Pulmonary artery endothelial cell (primary cell): ENCODE measurements at regions not wholly inside any gene's neighbourhood (a gene's known extent, or its start where the extent isn't known, plus 50 kb on each side); places are given as distances from the start of the nearest gene placed in this dataset.
"Not testable (repeated sequence)": the region's sequence is repeated elsewhere in the genome, so short reads cannot be mapped to it uniquely, and the experiment has no call there.

Experiments
- DNase-seq: peaks from one replicate; pipeline ENCODE4 v3.0.0-alpha.2; 2011; ENCODE audit warnings: low read depth, low spot score

DNA sequence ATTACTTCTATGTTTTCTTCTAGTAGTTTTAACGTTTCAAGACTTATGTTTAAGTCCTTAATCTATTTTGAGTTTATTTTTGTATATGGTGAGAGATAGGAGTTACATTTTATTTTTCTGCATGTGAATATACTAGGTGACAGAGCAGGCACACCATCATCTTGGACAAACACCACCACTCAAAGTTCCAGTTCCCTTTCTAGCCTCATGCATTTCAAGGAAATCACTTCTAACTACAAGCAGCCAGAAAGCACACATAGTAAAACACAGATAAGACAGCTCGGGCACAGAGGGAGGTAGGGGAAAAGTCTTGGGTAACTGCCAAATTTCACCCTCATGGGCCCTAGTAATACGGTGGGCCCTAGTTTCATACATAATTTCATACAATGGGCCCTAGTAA, 609.4 kb upstream of the HS3ST5 start:
- no peak for DNase-seq

DNA sequence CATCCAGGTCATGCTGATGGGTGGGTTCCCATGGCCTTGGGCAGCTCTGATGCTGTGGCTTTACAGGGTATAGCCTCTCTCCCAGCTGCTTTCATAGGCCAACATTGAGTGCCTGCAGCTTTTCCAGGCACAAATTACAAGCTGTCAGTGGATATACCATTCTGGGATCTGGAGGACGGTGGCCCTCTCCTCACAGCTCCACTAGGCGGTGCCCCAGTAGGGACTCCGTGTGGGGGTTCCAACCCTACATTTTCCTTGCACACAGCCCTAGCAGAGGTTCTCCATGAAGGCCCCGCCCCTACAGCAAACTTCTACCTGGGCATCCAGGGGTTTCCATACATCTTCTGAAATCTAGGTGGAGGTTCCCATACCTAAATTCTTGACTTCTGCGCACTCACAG, 602.6 kb upstream of the HS3ST5 start:
- DNase-seq: no peak

DNA sequence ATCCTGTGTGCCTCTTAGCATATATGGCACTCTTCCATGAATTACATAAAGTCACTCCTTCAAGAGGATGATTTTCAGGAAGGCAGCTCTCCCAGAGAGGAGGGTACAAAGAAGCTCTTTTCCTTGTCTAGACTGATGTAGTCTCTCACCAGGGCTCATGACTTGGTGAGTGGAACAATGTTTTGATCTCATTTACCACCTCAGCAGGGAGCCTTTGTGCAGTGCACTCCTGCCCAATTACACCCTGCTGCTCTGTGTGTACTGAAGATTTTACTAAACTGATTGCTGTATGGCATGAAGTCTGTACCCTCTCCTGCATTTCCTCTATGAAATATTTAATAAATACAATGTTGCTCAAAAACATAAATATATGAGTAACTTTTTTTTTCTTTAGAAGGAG, 598.3 kb upstream of the HS3ST5 start:
- DNase-seq: no peak

- no peak for DNase-seq
These were observed 597.4 kb upstream of the HS3ST5 start for GRCh38 chr6:114940181-114940580.

DNA sequence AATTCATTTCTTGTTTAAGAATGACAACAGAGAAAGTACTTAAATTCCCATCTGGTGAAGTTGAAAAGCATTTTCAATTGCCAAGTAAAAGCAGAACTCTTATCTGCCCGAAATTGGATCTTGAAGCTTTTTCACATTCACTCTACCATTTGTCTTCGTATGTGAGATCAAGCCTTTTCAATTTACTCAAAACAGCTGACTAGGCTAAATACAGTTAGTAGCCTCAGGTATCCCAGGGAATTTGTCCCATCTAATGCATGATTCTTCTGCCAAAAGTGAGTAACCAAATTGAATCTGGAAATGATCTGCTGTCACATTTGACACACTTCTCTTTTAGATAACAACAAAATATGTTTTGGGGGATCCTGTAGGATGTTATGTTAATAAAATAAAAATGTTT, 596.8 kb upstream of the HS3ST5 start:
- no peak for DNase-seq

DNA sequence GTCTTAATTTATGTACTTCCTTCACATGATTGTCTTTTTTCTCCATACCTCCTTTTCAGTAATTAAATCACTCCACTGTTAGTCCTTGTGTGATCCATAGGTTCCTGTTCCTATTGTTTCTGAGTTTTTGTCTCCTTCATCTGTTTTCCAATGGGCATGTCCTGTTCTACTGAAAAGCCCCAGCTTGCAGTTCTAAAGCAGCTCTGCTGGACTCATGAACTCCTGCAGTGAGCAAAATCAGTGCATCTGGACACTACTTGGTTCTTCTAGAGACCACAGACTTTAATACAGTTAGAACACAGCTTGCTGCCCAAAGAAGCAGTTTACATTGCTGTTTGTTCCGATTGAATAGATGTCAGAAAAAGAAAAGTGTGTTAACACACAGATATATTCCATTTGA, 593.3 kb upstream of the HS3ST5 start:
- DNase-seq: no peak

DNA sequence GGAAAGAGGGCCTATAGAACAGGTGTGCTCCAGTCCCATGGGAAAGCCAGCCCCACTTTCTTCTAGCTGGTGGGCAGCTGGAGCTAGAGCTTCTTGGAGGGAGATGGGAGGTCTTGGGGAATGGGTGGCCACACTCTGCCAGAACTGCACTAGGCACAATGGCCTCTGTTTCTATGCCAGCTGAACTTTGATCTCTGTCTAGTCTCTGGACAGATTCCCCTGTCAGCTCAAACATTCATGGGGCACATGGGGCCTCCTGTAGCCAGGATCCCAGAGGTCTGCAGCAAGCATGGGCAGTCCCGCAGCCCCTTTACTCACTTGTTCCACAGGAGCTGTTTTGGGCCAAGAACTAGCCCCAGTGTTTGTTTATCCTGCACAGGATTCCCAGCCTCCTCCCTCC, 591.3 kb upstream of the HS3ST5 start:
- no peak for DNase-seq

DNA sequence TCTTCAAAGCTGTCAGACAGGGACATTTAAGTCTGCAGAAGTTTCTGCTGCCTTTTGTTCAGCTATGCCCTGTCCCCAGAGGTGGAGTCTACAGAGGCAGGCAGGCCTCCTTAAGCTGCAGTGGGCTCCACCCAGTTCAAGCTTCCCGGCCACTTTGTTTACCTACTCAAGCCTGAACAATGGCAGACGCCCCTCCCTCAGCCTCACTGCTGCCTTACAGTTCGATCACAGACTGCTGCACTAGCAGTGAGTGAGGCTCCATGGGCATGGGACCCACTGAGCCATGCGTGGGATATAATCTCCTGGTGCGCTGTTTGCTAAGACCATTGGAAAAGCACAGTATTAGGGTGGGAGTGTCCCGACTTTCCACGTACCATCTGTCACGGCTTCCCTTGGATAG, 585.9 kb upstream of the HS3ST5 start:
- not testable (repeated sequence) for DNase-seq

- DNase-seq: no peak
These were observed 563.3 kb upstream of the HS3ST5 start for GRCh38 chr6:114906096-114906495.

DNA sequence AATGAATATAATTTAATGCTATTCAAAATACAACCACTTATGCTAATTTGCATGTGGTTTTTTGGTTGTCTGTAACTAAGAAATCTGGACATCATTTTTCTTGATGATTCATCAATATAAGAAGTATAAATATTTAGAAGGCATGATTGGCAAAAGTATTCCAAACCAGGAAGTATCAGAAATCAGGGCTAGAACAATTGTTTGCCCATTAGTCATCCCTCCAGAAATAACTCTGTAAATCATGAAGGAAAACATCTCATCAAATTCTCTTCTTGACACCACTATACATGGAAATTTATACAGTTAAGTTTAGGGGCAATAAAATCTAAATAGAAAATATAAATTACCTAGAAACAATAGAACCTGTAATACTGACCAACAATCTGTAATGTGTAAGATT, 554.7 kb upstream of the HS3ST5 start:
- DNase-seq: no peak

DNA sequence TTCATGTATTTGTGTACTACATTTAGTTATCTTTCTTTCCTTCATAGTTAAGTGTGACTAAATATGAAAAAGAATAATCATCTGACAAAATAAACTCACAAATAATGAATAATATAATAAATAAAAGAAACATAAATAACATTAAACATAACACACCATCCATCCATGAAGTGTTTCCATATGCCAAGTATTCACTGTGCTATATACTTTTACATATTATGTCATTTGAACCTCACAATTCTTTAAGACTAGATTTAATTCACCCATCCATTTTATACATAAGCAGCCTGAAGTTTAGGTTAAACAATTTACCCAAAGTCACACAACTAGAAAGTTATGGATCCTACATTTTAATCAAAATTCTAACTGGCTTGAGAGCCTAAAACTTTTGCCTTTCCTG, 549.4 kb upstream of the HS3ST5 start:
- no peak for DNase-seq

DNA sequence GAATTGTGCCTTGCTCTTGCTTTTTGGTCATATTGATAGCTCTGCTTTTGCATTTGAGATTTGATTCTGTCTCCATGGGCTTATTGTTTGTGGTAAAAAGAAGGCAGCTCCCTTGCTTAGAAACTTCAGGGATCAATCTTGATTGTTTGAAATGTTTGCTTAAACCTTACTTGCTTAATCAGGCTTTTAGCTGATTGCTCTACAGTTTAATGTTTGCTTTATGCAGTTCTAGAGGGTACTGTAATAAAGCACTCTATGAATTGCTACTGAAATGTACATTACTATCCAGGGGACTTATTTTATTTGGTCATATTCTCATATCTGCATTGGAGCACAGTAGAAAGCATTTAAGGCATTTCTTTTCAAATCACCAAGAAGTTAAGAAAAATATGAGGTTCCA, 545.4 kb upstream of the HS3ST5 start:
- no peak for DNase-seq

GRCh38 chr6:114886670-114887436, 544.0 kb upstream of the HS3ST5 start:
- DNase-seq: no peak

GRCh38 chr6:114879693-114880092, 536.9 kb upstream of the HS3ST5 start:
- no peak for DNase-seq

DNA sequence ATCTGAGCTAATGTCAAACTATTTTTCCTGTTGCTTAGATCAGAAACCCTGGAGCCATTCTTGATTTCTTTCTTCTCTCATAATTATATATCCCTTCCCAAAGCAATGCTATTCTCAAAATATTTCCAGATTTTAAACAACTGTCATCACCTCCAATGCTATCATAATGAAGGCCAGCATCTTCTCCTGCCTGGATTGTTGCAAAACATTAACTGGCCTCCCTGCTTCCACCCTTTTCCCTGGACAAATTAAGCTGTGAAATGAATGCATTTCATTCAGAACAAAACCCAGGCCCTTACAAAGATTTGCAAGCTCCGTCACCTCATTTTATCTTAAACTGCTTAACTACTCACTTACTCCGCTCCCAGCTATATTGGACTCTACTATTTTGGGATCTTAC, 535.3 kb upstream of the HS3ST5 start:
- DNase-seq: no peak

- no peak for DNase-seq
These were observed 531.6 kb upstream of the HS3ST5 start for GRCh38 chr6:114874410-114874809.

- not testable (repeated sequence) for DNase-seq
These were observed 522.7 kb upstream of the HS3ST5 start for GRCh38 chr6:114865506-114865905.

DNA sequence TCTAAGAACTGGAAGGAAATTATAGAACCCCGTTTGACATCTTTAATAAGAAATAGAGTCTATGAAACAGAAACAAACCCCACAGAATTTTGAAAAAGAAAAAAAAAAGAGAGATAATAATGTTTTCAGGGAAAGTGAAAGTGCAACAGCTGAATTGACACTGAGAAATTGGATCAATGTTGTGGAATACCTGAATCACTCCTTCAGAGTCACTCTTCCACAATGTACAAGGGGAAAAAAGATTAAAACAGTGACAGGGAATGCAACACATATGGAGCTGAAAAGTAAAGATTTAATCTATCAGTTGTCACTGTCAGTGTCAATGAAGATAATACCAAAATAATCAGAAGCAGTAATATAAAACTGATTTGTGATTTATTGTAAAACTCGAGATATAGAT, 520.8 kb upstream of the HS3ST5 start:
- no peak for DNase-seq

GRCh38 chr6:114862819-114863218, 520.0 kb upstream of the HS3ST5 start:
- DNase-seq: no peak

GRCh38 chr6:114862064-114862463, 519.2 kb upstream of the HS3ST5 start:
- DNase-seq: no peak

GRCh38 chr6:114844359-114844758, 501.5 kb upstream of the HS3ST5 start:
- DNase-seq: no peak

DNA sequence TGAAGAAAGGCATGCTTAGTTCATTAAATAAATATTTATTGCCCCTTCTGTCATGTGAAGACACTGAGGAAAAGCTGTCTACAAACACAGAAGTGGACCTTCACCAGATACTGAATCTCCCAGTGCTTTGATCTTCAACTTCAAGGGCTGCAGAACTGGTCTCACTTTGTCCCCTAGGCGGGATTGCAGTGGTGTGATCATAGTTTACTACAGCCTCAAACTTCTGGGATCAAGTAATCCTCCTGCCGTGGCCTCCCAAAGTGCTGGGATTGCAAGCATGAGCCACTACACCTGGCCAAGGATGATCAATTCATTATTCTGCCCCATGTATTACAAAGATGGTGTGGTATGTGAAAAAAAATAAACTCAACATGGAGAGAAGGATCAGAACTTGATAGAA, 496.2 kb upstream of the HS3ST5 start:
- DNase-seq: no peak

DNA sequence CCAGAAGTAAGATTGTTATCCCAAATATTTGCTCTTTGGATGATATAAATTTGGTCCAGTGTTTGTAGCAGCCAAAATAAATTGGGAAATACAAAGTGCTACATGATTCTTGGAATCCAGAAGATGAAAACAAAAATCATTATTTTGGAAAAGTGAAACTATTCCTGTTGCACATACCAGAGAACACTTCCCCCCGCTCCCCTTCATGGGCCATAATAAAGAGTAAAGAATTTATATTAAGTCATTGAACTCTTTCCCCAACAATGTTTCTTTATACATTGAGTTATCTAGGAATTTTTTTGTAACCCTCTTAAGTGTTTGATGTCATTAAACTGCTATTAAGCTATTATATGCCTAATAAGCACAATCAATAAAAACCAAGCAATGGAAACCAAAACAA, 490.4 kb upstream of the HS3ST5 start:
- no peak for DNase-seq

GRCh38 chr6:114830515-114830914, 487.7 kb upstream of the HS3ST5 start:
- DNase-seq: no peak
